ENCODE measurements at regions not wholly inside any gene's neighbourhood (a gene's known extent, or its start where the extent isn't known, plus 50 kb on each side); places are given as distances from the start of the nearest gene placed in this dataset.

- ChIA-PET CTCF (no interaction called here), RAD21 (ENCODE audit: low non-redundant PET in 1 of 2, low total read pairs in 2 of 2, uncharacterized antibody in 2 of 2, unreplicated experiment in 2 of 2) (no interaction called here), POLR2A (interaction anchor here (0.6 kb wide), 1 partner anchor 262 kb away, joined by 3 read pairs; no protein-coding TSS in a partner anchor)
- no peaks in the 10 kb centered on the region for H3K9me2 ChIP-seq (ENCODE audit: insufficient read depth)
- intact Hi-C loops (cut with micrococcal nuclease): loop anchor here (10.0 kb wide), 1 partner anchor 602 kb away; no protein-coding TSS in a partner anchor
- no peak overlapping the region for H3K4me3 ChIP-seq (replicated peaks in 1 of 2; ENCODE audit: low read depth in 1 of 2, low read length in 2 of 2)
- no peak overlapping the region for H2AFZ ChIP-seq (ENCODE audit: low read depth, low read length, poor library complexity, severe bottlenecking)
- ATAC-seq: no peak
- BruUV-seq (replicated peaks): no TSS peak
- H3K9me3 ChIP-seq (ENCODE audit: control insufficient read depth in 1 of 2, insufficient read depth in 1 of 2, low read depth in 1 of 2, low read length in 2 of 2): no peaks in the 10 kb centered on the region
- no peak for TF ChIP-seq EZH2phosphoT487 (IDR thresholded peaks at IDR 0.05; ENCODE audit: borderline replicate concordance)
- TF ChIP-seq JUND (IDR thresholded peaks at IDR 0.05): no peak
- no peak for TF ChIP-seq RAD21 (IDR thresholded peaks at IDR 0.05; ENCODE audit: low read depth)
- TF ChIP-seq CTCF (IDR thresholded peaks at IDR 0.05 in 2 of 3, conservative IDR thresholded peaks at IDR 0.05 in 1 of 3; ENCODE audit: borderline replicate concordance in 1 of 3, insufficient read depth in 1 of 3, low read depth in 2 of 3, low read length in 2 of 3): no peak
- TF ChIP-seq FOSL1 (IDR thresholded peaks at IDR 0.05; ENCODE audit: low read depth): no peak
- TF ChIP-seq SRF (IDR thresholded peaks at IDR 0.05; ENCODE audit: low read depth): no peak
- no peak for TF ChIP-seq MAX (IDR thresholded peaks at IDR 0.05)
- no peak for TF ChIP-seq EGR1 (IDR thresholded peaks at IDR 0.05; ENCODE audit: low read depth)
- no peak for TF ChIP-seq ATF3 (IDR thresholded peaks at IDR 0.05)
- no peak for TF ChIP-seq SIN3A (IDR thresholded peaks at IDR 0.05; ENCODE audit: low read depth)
- no peak for TF ChIP-seq CBX3 (IDR thresholded peaks at IDR 0.05; ENCODE audit: low read depth)
- no peak for TF ChIP-seq REST (IDR thresholded peaks at IDR 0.05; ENCODE audit: low read depth)
- TF ChIP-seq CEBPB (IDR thresholded peaks at IDR 0.05; ENCODE audit: low read depth): no peak
- TF ChIP-seq EZH2 (IDR thresholded peaks at IDR 0.05): no peak
- no peak for TF ChIP-seq ZFX (IDR thresholded peaks at IDR 0.05)
- TF ChIP-seq ZNF274 (IDR thresholded peaks at IDR 0.05; ENCODE audit: low read depth, low read length): no peak
- no peak for TF ChIP-seq YY1 (IDR thresholded peaks at IDR 0.05; ENCODE audit: extremely low read depth, insufficient replicate concordance, low read depth, low read length)
- no peak for TF ChIP-seq POLR2AphosphoS5 (IDR thresholded peaks at IDR 0.05; ENCODE audit: low read depth, low read length)
- no peak for TF ChIP-seq TCF7L2 (IDR thresholded peaks at IDR 0.05; ENCODE audit: borderline replicate concordance, extremely low read depth, insufficient read depth, insufficient read length)
- no peak for TF ChIP-seq ZBTB33 (IDR thresholded peaks at IDR 0.05; ENCODE audit: extremely low read depth, insufficient replicate concordance, low read length)
- peaks cover 2 to 4% of the 10 kb centered on the region in 2 experiments for H3K4me1 ChIP-seq (ENCODE audit: control insufficient read depth in 1 of 2, insufficient read depth in 2 of 2, low read length in 2 of 2)
- no peak for DNase-seq (ENCODE audit: low read depth, low spot score)
- H3K79me2 ChIP-seq (ENCODE audit: insufficient read depth, low read length): no peaks in the 10 kb centered on the region
- no peak overlapping the region for H3K4me2 ChIP-seq (ENCODE audit: low read length)
- no peaks in the 10 kb centered on the region for H4K20me1 ChIP-seq (ENCODE audit: insufficient read depth)
- no peaks in the 10 kb centered on the region for H3K36me3 ChIP-seq (ENCODE audit: control insufficient read depth in 1 of 2, insufficient read depth in 2 of 2, low read length in 2 of 2)
- H3K9ac ChIP-seq (ENCODE audit: low read length): no peak overlapping the region
- no peak overlapping the region for H3K27ac ChIP-seq (ENCODE audit: low read depth, low read length)
- H3K27me3 ChIP-seq (ENCODE audit: insufficient read depth, low read length): no peaks in the 10 kb centered on the region
These were observed 83.6 kb upstream of the MPP7 start for GRCh38 chr10:28386503-28386868.
